Activated CD4-positive, alpha-beta T cell treated with anti-CD3 and anti-CD28 coated beads, Interleukin-2, Interleukin-6, amounts not matched to agents 100 ng/mL and 50 ng/mL, durations not matched to agents 16 hours and 8 hours (primary cell): ENCODE measurements at regions not wholly inside any gene's neighbourhood (a gene's known extent, or its start where the extent isn't known, plus 50 kb on each side); places are given as distances from the start of the nearest gene placed in this dataset.

Experiments used
- DNase-seq: peaks from one replicate; pipeline ENCODE4 v3.0.0-alpha.2; 2020

GRCh38 chr4:146998157-146998556 lies 52.5 kb upstream of the TTC29 start:
- DNase-seq, result no peak

- DNase-seq, result no peak
These were observed 58.5 kb upstream of the TTC29 start for GRCh38 chr4:147003956-147004809.

- DNase-seq, result no peak
These were observed 60.6 kb upstream of the TTC29 start for GRCh38 chr4:147006229-147006628.

GRCh38 chr4:147009875-147010274 lies 64.2 kb upstream of the TTC29 start:
- no peak for DNase-seq

- DNase-seq, result no peak
These were observed 65.7 kb upstream of the TTC29 start for GRCh38 chr4:147011411-147011810.

GRCh38 chr4:147012059-147012707 lies 66.5 kb upstream of the TTC29 start:
- DNase-seq, result no peak

- DNase-seq, result no peak
These were observed 69.3 kb upstream of the TTC29 start for GRCh38 chr4:147014946-147015345.

GRCh38 chr4:147015491-147015890 lies 69.8 kb upstream of the TTC29 start:
- DNase-seq, result no peak

GRCh38 chr4:147017081-147017480 lies 71.4 kb upstream of the TTC29 start:
- DNase-seq, result no peak

- DNase-seq, result peak; percentile 55
These were observed 73.4 kb upstream of the TTC29 start for GRCh38 chr4:147019091-147019490.

GRCh38 chr4:147020456-147020855 lies 74.8 kb upstream of the TTC29 start:
- DNase-seq, result no peak

GRCh38 chr4:147025042-147025441 lies 79.4 kb upstream of the TTC29 start:
- DNase-seq, result no peak

- no peak for DNase-seq
These were observed 83.6 kb upstream of the TTC29 start for GRCh38 chr4:147029296-147029695.

GRCh38 chr4:147034372-147034771 lies 88.7 kb upstream of the TTC29 start:
- DNase-seq, result no peak

GRCh38 chr4:147037069-147037468 lies 91.4 kb upstream of the TTC29 start:
- DNase-seq, result no peak

GRCh38 chr4:147039976-147040575 lies 94.4 kb upstream of the TTC29 start:
- DNase-seq, result no peak

GRCh38 chr4:147040874-147041273 lies 95.2 kb upstream of the TTC29 start:
- no peak for DNase-seq

GRCh38 chr4:147041376-147041775 lies 95.7 kb upstream of the TTC29 start:
- no peak for DNase-seq

- DNase-seq, result no peak
These were observed 96.4 kb upstream of the TTC29 start for GRCh38 chr4:147042046-147042445.

GRCh38 chr4:147044241-147044640 lies 98.6 kb upstream of the TTC29 start:
- DNase-seq, result no peak

GRCh38 chr4:147049946-147050345 lies 104.3 kb upstream of the TTC29 start:
- no peak for DNase-seq

- no peak for DNase-seq
These were observed 104.7 kb upstream of the TTC29 start for GRCh38 chr4:147050356-147050765.

- DNase-seq, result no peak
These were observed 106.7 kb upstream of the TTC29 start for GRCh38 chr4:147052361-147052760.

GRCh38 chr4:147054228-147054872 lies 108.7 kb upstream of the TTC29 start:
- no peak for DNase-seq
